ENCODE measurements at regions not wholly inside any gene's neighbourhood (a gene's known extent, or its start where the extent isn't known, plus 50 kb on each side); places are given as distances from the start of the nearest gene placed in this dataset.

GRCh38 chr2:240198226-240198625 is 57.8 kb upstream of the OTOS start:
- Mint-ChIP-seq H3K27me3 (ENCODE audit: insufficient read depth, low read depth) (no peaks in the 10 kb centered on the region), H3K27ac (no peak overlapping the region), H3K4me3 (no peak overlapping the region), H3K9me3 (peaks cover 5% of the 10 kb centered on the region), H3K4me1 (peaks cover 31% of the 10 kb centered on the region), H3K36me3 (no peaks in the 10 kb centered on the region)
- no peaks in the 10 kb centered on the region for H3K79me2 ChIP-seq (ENCODE audit: low read depth)
- H3F3A ChIP-seq (ENCODE audit: low read depth): peaks cover 20% of the 10 kb centered on the region
- H3K9me3 ChIP-seq (ENCODE audit: low read depth): no peaks in the 10 kb centered on the region
- DNase-seq (ENCODE audit: low spot score): no peak
- TF ChIP-seq EZH2 (IDR thresholded peaks at IDR 0.05) (no peak), CTCF (IDR thresholded peaks at IDR 0.05) (no peak)
- H3K36me3 ChIP-seq: no peaks in the 10 kb centered on the region
- H3K27me3 ChIP-seq: no peaks in the 10 kb centered on the region
- peaks cover 29% of the 10 kb centered on the region for H3K4me1 ChIP-seq
- no peaks in the 10 kb centered on the region for H4K20me1 ChIP-seq (ENCODE audit: low read depth)
- H3K27ac ChIP-seq: no peak overlapping the region
- H3K4me3 ChIP-seq: no peak overlapping the region
- H2AFZ ChIP-seq (replicated peaks): no peak overlapping the region
- no peak overlapping the region for H3K9ac ChIP-seq
- H3K4me2 ChIP-seq: no peak overlapping the region

- peaks cover 29% of the 10 kb centered on the region for H3K4me1 ChIP-seq
- no peaks in the 10 kb centered on the region for H3K9me3 ChIP-seq (ENCODE audit: low read depth)
- Mint-ChIP-seq H3K4me3 (no peak overlapping the region), H3K36me3 (no peaks in the 10 kb centered on the region), H3K9me3 (peaks cover 5% of the 10 kb centered on the region), H3K4me1 (peaks cover 30% of the 10 kb centered on the region), H3K27me3 (ENCODE audit: insufficient read depth, low read depth) (no peaks in the 10 kb centered on the region), H3K27ac (peak overlapping the region; percentile 61)
- H4K20me1 ChIP-seq (ENCODE audit: low read depth): no peaks in the 10 kb centered on the region
- H3K4me2 ChIP-seq: no peak overlapping the region
- no peaks in the 10 kb centered on the region for H3K27me3 ChIP-seq
- no peak overlapping the region for H3K27ac ChIP-seq
- TF ChIP-seq EZH2phosphoT487 (IDR thresholded peaks at IDR 0.05): no peak
- no peak for TF ChIP-seq EZH2 (IDR thresholded peaks at IDR 0.05)
- TF ChIP-seq CTCF (IDR thresholded peaks at IDR 0.05): no peak
- no peak overlapping the region for H3K4me3 ChIP-seq
- H3K9ac ChIP-seq: no peak overlapping the region
- H2AFZ ChIP-seq (replicated peaks): no peak overlapping the region
- no peak for DNase-seq (ENCODE audit: low spot score)
- H3K36me3 ChIP-seq: no peaks in the 10 kb centered on the region
- H3K79me2 ChIP-seq (ENCODE audit: low read depth): no peaks in the 10 kb centered on the region
- peaks cover 16% of the 10 kb centered on the region for H3F3A ChIP-seq (ENCODE audit: low read depth)
These were observed 58.8 kb upstream of the OTOS start for GRCh38 chr2:240199133-240199870.

DNA sequence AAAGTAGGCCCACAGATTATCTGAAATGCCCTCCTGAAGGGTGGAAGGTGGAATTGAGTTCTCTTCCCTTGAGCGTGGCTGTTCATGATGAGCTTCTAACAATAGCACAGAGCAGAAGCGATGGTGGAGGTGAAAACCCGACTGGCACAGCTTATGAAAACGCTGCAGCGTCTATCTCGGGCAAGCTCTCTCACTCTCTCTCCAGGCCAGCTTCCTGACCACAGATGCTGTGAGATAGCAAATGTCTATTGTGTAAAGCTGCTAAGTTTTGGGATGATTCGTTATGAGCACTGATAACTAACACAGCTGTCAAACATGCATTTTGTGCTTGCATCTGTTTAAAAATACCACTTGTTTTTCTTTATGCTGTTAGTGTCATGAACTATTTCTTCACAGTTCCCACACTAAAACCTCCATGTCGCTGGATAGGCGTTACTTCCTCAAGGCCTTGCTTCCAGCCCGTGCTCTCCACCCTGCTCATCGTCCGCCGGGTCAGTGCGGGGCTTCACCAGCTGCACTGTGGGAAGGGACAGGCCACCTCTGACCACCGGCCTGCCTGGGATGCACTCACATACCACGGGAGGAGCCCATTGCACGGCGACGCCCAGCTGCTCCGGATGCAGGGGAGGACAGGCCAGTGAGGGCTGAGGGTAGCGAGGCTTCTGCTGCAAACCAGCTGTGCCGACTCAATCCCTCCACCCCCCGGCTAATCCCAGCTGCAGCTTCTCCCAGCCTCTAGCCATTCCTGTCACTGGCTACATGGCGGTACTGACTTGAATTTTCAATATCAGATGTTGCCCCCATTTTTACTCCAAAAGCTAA is 60.0 kb upstream of the OTOS start:
- Histone ChIP-seq H3K27me3 (no peaks in the 10 kb centered on the region), H3K4me2 (peak overlapping the region; percentile 18), H3K4me1 (peaks cover 30% of the 10 kb centered on the region), H3K4me3 (no peak overlapping the region), H3K9me3 (ENCODE audit: low read depth) (no peaks in the 10 kb centered on the region), H3K9ac (no peak overlapping the region), H3K36me3 (no peaks in the 10 kb centered on the region), H3K27ac (no peak overlapping the region), H3F3A (ENCODE audit: low read depth) (peaks cover 14% of the 10 kb centered on the region), H4K20me1 (ENCODE audit: low read depth) (no peaks in the 10 kb centered on the region), H2AFZ (replicated peaks) (no peak overlapping the region), H3K79me2 (ENCODE audit: low read depth) (no peaks in the 10 kb centered on the region)
- Mint-ChIP-seq H3K27ac (peak overlapping the region; percentile 76), H3K36me3 (no peaks in the 10 kb centered on the region), H3K4me3 (no peak overlapping the region), H3K27me3 (ENCODE audit: insufficient read depth, low read depth) (peaks cover 2% of the 10 kb centered on the region), H3K9me3 (peaks cover 5% of the 10 kb centered on the region), H3K4me1 (peaks cover 31% of the 10 kb centered on the region)
- TF ChIP-seq EZH2phosphoT487 (IDR thresholded peaks at IDR 0.05) (no peak), CTCF (IDR thresholded peaks at IDR 0.05) (no peak), EZH2 (IDR thresholded peaks at IDR 0.05) (no peak)
- DNase-seq (ENCODE audit: low spot score): peak; percentile 46
